HepG2 (cell line): ENCODE measurements at regions not wholly inside any gene's neighbourhood (a gene's known extent, or its start where the extent isn't known, plus 50 kb on each side); places are given as distances from the start of the nearest gene placed in this dataset.

Experiments used
- ADNP ChIP-seq: sonication (generic); formaldehyde crosslinking; IDR thresholded peaks from 2 replicates; pipeline ENCODE4 v1.4.0; 2020; ENCODE audit warnings: missing genetic modification reagents
- ATF7 ChIP-seq, 2 experiments: fragments of 450-650 bp in 1 of 2; sonication (generic) in 1 of 2; formaldehyde crosslinking in 1 of 2; IDR thresholded peaks; 2 replicates each; pipeline versions ENCODE4 v1.4.0 to v1.6.1; 2016 to 2020; ENCODE audit warnings: antibody characterized with exemption in 1 of 2, mild to moderate bottlenecking in 1 of 2, missing genetic modification reagents in 1 of 2
- BHLHE40 ChIP-seq: IDR thresholded peaks from 2 replicates; pipeline ENCODE4 v1.6.1; 2011; ENCODE audit warnings: low read length, improper control_type of control experiment
- NAIF1 ChIP-seq: sonication (generic); formaldehyde crosslinking; IDR thresholded peaks from 2 replicates; pipeline ENCODE4 v1.5.0; 2020; ENCODE audit warnings: mild to moderate bottlenecking, missing genetic modification reagents, borderline replicate concordance
- NFE2L2 ChIP-seq: fragments of 150-350 bp; IDR thresholded peaks from 2 replicates; pipeline ENCODE4 v1.6.1; 2014; ENCODE audit warnings: low read length
- NFIC ChIP-seq: IDR thresholded peaks from 2 replicates; pipeline ENCODE4 v1.6.1; 2012; ENCODE audit warnings: mild to moderate bottlenecking, low read length, inconsistent platforms
- NR2F2 ChIP-seq: IDR thresholded peaks from 2 replicates; pipeline ENCODE4 v1.6.1; 2012; ENCODE audit warnings: low read depth, inconsistent platforms, borderline replicate concordance
- PHB2 ChIP-seq: fragments of 450-650 bp; IDR thresholded peaks from 2 replicates; pipeline ENCODE4 v1.6.1; 2018; ENCODE audit not compliant: partially characterized antibody
- SALL1 ChIP-seq: sonication (generic); formaldehyde crosslinking; IDR thresholded peaks from 2 replicates; pipeline ENCODE4 v1.8.0; 2022; ENCODE audit warnings: mild to moderate bottlenecking, missing genetic modification reagents
- THAP11 ChIP-seq: IDR thresholded peaks from 2 replicates; pipeline ENCODE4 v1.6.1; 2016; ENCODE audit warnings: missing biosample characterization, missing genetic modification reagents
- ZBTB7B ChIP-seq: sonication (generic); formaldehyde crosslinking; IDR thresholded peaks from 2 replicates; pipeline ENCODE4 v1.4.0; 2020; ENCODE audit warnings: missing genetic modification reagents
- ZC3H4 ChIP-seq: sonication (generic); formaldehyde crosslinking; IDR thresholded peaks from 2 replicates; pipeline ENCODE4 v1.4.0; 2020; ENCODE audit warnings: missing genetic modification reagents, borderline replicate concordance
- ZFP62 ChIP-seq: sonication (generic); formaldehyde crosslinking; IDR thresholded peaks from 2 replicates; pipeline ENCODE4 v1.4.0; 2020; ENCODE audit warnings: missing genetic modification reagents
- ZNF383 ChIP-seq: sonication (generic); formaldehyde crosslinking; IDR thresholded peaks from 2 replicates; pipeline ENCODE4 v1.4.0; 2020; ENCODE audit warnings: missing genetic modification reagents, mild to moderate bottlenecking, borderline replicate concordance
- ZNF883 ChIP-seq: sonication (generic); formaldehyde crosslinking; IDR thresholded peaks from 2 replicates; pipeline ENCODE4 v1.5.1; 2020; ENCODE audit warnings: mild to moderate bottlenecking, missing genetic modification reagents; ENCODE audit errors: not compliant biosample characterization
- TF ChIP-seq, protein P1 (sequence below): sonication (generic); formaldehyde crosslinking; IDR thresholded peaks from 2 replicates; pipeline ENCODE4 v1.4.0; 2020; ENCODE audit warnings: mild to moderate bottlenecking, missing genetic modification reagents
- TF ChIP-seq, protein P2 (sequence below), 2 experiments: IDR thresholded peaks; 2 replicates each; pipeline ENCODE4 v1.6.1; 2011 to 2012; ENCODE audit warnings: low read length in 2 of 2, borderline replicate concordance in 1 of 2, low read depth in 1 of 2, mild to moderate bottlenecking in 1 of 2, moderate library complexity in 1 of 2
- TF ChIP-seq, protein P3 (sequence below): fragments of 450-650 bp; IDR thresholded peaks from 2 replicates; pipeline ENCODE4 v1.6.1; 2016
- TF ChIP-seq, protein P4 (sequence below): sonication (generic); formaldehyde crosslinking; IDR thresholded peaks from 2 replicates; pipeline ENCODE4 v1.8.0; 2022; ENCODE audit warnings: mild to moderate bottlenecking, missing genetic modification reagents, moderate library complexity
- TF ChIP-seq, protein P5 (sequence below): sonication (generic); formaldehyde crosslinking; conservative IDR thresholded peaks from 2 replicates; pipeline ENCODE4 v1.4.0; 2020; ENCODE audit warnings: missing genetic modification reagents

DNA sequence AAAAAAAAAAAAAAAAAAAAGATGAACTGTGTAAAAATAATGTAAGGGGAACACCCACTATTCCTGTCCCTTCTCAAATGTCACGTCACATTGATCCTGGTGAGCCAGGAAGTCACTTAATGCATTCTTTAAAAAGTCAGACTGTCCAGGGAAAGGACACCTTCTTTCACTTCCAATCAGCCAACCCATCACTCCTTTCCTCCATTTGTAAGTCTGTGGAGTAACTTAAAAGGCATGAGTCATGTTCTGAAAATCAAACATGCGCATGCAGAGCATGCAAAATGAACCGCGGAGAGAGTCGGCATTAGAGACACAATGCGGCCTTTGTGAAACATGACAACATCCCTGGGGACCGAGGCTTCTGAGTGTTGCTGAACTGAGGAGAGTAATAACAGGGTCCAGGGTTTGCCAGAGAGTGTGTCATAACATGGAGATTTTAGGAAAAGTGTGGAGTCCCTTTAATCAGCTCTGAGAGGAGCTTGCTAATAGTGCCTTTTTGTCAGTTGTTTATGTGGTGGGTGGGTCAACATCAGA is 77.6 kb upstream of the SEMA6A start (continued):
- TF ChIP-seq, protein P1, sequence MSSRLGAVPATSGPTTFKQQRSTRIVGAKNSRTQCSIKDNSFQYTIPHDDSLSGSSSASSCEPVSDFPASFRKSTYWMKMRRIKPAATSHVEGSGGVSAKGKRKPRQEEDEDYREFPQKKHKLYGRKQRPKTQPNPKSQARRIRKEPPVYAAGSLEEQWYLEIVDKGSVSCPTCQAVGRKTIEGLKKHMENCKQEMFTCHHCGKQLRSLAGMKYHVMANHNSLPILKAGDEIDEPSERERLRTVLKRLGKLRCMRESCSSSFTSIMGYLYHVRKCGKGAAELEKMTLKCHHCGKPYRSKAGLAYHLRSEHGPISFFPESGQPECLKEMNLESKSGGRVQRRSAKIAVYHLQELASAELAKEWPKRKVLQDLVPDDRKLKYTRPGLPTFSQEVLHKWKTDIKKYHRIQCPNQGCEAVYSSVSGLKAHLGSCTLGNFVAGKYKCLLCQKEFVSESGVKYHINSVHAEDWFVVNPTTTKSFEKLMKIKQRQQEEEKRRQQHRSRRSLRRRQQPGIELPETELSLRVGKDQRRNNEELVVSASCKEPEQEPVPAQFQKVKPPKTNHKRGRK: no peak
- TF ChIP-seq, protein P2, sequence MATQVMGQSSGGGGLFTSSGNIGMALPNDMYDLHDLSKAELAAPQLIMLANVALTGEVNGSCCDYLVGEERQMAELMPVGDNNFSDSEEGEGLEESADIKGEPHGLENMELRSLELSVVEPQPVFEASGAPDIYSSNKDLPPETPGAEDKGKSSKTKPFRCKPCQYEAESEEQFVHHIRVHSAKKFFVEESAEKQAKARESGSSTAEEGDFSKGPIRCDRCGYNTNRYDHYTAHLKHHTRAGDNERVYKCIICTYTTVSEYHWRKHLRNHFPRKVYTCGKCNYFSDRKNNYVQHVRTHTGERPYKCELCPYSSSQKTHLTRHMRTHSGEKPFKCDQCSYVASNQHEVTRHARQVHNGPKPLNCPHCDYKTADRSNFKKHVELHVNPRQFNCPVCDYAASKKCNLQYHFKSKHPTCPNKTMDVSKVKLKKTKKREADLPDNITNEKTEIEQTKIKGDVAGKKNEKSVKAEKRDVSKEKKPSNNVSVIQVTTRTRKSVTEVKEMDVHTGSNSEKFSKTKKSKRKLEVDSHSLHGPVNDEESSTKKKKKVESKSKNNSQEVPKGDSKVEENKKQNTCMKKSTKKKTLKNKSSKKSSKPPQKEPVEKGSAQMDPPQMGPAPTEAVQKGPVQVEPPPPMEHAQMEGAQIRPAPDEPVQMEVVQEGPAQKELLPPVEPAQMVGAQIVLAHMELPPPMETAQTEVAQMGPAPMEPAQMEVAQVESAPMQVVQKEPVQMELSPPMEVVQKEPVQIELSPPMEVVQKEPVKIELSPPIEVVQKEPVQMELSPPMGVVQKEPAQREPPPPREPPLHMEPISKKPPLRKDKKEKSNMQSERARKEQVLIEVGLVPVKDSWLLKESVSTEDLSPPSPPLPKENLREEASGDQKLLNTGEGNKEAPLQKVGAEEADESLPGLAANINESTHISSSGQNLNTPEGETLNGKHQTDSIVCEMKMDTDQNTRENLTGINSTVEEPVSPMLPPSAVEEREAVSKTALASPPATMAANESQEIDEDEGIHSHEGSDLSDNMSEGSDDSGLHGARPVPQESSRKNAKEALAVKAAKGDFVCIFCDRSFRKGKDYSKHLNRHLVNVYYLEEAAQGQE (IDR thresholded peaks at IDR 0.05; ENCODE audit: borderline replicate concordance in 1 of 2, low read depth in 1 of 2, low read length in 2 of 2): no peak
- TF ChIP-seq THAP11 (no peak), ZNF383 (CRISPR knock-in tag) (no peak), NR2F2 (peak; percentile 45; the same call in 1 of the 2 replicates), NAIF1 (no peak), NFE2L2 (peak; percentile 77), ZNF883 (CRISPR knock-in tag) (no peak), BHLHE40 (no peak), ZFP62 (CRISPR knock-in tag) (no peak), ZC3H4 (CRISPR knock-in tag) (no peak), ADNP (no peak), ATF7 (IDR thresholded peaks at IDR 0.05) (peak; percentile 21; the same call in 1 of the 2 replicates), ATF7 (CRISPR knock-in tag; IDR thresholded peaks at IDR 0.05) (peak; percentile 24; the same call in 1 of the 2 replicates), SALL1 (CRISPR knock-in tag) (peak; percentile 87), ZBTB7B (CRISPR knock-in tag) (no peak), PHB2 (no peak), NFIC (no peak)
- TF ChIP-seq, protein P3, sequence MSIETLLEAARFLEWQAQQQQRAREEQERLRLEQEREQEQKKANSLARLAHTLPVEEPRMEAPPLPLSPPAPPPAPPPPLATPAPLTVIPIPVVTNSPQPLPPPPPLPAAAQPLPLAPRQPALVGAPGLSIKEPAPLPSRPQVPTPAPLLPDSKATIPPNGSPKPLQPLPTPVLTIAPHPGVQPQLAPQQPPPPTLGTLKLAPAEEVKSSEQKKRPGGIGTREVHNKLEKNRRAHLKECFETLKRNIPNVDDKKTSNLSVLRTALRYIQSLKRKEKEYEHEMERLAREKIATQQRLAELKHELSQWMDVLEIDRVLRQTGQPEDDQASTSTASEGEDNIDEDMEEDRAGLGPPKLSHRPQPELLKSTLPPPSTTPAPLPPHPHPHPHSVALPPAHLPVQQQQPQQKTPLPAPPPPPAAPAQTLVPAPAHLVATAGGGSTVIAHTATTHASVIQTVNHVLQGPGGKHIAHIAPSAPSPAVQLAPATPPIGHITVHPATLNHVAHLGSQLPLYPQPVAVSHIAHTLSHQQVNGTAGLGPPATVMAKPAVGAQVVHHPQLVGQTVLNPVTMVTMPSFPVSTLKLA: 0 out of 2 replicates have a peak, but pooled peaks have one; percentile 10
- TF ChIP-seq, protein P4, sequence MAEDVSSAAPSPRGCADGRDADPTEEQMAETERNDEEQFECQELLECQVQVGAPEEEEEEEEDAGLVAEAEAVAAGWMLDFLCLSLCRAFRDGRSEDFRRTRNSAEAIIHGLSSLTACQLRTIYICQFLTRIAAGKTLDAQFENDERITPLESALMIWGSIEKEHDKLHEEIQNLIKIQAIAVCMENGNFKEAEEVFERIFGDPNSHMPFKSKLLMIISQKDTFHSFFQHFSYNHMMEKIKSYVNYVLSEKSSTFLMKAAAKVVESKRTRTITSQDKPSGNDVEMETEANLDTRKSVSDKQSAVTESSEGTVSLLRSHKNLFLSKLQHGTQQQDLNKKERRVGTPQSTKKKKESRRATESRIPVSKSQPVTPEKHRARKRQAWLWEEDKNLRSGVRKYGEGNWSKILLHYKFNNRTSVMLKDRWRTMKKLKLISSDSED (CRISPR knock-in tag): no peak
- TF ChIP-seq, protein P5, sequence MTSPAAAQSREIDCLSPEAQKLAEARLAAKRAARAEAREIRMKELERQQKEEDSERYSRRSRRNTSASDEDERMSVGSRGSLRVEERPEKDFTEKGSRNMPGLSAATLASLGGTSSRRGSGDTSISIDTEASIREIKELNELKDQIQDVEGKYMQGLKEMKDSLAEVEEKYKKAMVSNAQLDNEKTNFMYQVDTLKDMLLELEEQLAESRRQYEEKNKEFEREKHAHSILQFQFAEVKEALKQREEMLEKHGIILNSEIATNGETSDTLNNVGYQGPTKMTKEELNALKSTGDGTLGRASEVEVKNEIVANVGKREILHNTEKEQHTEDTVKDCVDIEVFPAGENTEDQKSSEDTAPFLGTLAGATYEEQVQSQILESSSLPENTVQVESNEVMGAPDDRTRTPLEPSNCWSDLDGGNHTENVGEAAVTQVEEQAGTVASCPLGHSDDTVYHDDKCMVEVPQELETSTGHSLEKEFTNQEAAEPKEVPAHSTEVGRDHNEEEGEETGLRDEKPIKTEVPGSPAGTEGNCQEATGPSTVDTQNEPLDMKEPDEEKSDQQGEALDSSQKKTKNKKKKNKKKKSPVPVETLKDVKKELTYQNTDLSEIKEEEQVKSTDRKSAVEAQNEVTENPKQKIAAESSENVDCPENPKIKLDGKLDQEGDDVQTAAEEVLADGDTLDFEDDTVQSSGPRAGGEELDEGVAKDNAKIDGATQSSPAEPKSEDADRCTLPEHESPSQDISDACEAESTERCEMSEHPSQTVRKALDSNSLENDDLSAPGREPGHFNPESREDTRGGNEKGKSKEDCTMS: no peak
